HG02610 (cell line): ENCODE measurements at regions not wholly inside any gene's neighbourhood (a gene's known extent, or its start where the extent isn't known, plus 50 kb on each side); places are given as distances from the start of the nearest gene placed in this dataset.
"Not testable (repeated sequence)": the region's sequence is repeated elsewhere in the genome, so short reads cannot be mapped to it uniquely, and the experiment has no call there.

Source experiments
- ATAC-seq: cut with Tn5 transposase; IDR thresholded peaks from one replicate; pipeline ENCODE4 v1.9.1; 2021; ENCODE audit warnings: mild to moderate bottlenecking, moderate library complexity; ENCODE audit not compliant: unreplicated experiment

GRCh38 chr7:11221984-11222383 lies 248.3 kb downstream of the PHF14 start:
- no peak for ATAC-seq

DNA sequence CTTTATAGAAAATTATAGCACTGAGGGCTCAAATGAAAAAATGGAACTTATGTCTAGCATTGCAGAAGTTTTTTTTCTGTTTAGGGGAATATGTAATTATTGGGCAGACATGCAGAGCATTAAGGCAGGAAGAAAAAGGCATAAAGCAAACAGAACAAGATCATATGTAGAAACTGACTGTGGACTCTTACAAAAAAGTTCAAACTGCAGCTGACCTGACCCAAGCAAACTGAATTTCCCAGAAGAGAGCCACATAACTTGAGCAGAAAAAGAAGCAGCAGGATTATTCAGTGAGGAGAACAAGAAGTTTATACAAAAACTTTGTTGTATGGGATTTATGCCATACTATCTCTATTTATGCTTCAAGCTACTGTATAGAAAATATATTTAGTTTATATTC lies 250.9 kb downstream of the PHF14 start:
- ATAC-seq = no peak

GRCh38 chr7:11228515-11228914 lies 254.8 kb downstream of the PHF14 start:
- ATAC-seq = no peak

DNA sequence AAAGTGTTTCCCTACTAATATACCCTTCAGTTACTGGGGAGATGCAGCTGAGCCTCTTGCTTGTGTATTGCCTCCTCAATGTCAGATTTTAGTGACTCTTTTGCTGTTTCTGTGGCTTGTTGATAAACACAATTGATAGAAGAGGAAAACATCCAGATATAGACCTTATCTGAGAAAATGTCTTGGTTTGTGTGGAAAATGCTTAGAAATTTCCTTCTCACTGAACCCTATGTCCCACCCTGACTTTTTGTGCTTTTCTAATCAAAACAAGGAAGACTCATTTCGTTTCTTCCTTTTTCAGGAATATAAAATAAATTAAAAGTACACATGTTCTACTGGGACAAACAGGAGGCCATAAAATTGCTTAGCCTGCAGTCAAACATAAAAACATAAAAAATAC lies 257.5 kb downstream of the PHF14 start:
- no peak for ATAC-seq

DNA sequence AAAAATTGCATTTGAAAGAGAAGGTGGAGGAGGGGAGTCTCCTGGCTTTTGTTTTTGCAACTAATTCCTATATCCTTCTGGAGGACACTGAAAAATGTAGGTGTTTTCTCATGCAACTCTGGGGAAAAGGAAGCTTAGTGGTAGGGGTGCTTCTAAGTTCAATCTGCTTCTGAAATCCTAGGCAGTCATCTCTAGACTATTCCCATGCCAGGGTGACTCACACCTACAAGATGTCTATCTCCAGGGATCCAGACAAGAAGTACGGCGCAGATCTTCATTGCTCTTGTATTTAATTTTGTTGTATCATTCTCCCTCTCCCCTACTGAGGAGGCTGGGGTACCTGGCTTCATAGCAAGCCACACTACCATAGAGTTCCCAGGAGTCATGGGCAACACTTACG lies 258.8 kb downstream of the PHF14 start:
- no peak for ATAC-seq

DNA sequence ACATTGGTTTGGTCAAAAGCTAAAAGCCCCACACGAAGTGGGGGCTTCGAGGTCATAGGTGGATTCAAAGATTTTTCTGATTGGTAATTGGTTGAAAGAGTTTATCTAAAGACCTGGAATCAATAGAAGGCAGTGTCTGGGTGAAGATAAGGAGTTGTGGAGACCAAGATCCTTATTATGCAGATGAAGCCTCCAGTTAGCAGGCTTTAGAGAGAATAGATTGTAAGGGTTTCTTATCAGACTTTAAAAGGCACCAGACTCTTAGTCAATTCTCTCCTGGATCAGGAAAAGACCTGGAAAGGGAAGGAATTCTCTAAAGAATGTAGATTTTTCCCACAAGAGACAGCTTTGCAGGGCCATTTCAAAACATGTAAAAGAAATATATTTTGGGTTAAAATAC lies 260.2 kb downstream of the PHF14 start:
- no peak for ATAC-seq

DNA sequence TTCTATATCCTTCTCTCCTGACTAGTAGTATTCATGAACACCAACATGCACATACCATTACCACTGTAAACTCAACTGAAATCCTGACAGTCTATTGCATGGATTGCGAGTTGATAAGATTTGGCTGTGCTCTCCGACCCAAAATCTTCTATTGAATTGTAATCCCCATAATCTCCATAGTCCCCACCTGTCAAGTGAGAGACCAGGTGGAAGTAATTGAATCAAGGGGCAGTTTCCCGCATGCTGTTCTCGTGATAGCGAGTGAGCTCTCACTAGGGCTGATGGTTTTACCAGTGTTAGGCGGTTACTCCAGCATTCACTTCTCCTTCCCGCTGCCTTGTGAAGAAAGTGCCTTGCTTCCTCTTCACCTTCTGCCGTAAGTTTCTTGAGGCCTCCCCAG lies 261.8 kb downstream of the PHF14 start:
- no peak for ATAC-seq

GRCh38 chr7:11236680-11237079 lies 263.0 kb downstream of the PHF14 start:
- ATAC-seq = no peak

- no peak for ATAC-seq
Observed at GRCh38 chr7:11237742-11238141, 264.1 kb downstream of the PHF14 start.

- ATAC-seq = no peak
Observed at GRCh38 chr7:11239316-11239715, 265.6 kb downstream of the PHF14 start.

- ATAC-seq = no peak
Observed at GRCh38 chr7:11243739-11244138, 270.1 kb downstream of the PHF14 start.

- no peak for ATAC-seq
Observed at GRCh38 chr7:11244149-11244548, 270.5 kb downstream of the PHF14 start.

DNA sequence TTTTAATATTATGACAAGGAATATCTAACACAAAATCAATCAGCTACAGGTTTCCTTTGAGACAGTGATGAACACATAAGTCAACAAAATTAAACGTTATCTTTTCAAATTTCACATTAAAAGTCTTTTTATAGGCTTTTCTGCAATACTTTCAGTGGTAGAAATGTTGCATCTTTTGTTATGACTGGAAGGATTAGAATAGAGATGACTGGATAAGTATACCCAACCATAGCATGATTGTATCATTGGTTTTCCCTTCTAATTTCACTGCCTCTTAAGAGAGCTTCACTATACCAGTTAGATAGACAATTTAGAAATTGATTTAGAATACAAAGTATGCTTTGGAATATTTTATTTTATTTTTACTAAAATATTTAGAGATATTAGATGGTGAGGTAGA lies 273.9 kb downstream of the PHF14 start:
- no peak for ATAC-seq

GRCh38 chr7:11251436-11251835 lies 277.8 kb downstream of the PHF14 start:
- no peak for ATAC-seq

- ATAC-seq = no peak
Observed at GRCh38 chr7:11252011-11252607, 278.4 kb downstream of the PHF14 start.

DNA sequence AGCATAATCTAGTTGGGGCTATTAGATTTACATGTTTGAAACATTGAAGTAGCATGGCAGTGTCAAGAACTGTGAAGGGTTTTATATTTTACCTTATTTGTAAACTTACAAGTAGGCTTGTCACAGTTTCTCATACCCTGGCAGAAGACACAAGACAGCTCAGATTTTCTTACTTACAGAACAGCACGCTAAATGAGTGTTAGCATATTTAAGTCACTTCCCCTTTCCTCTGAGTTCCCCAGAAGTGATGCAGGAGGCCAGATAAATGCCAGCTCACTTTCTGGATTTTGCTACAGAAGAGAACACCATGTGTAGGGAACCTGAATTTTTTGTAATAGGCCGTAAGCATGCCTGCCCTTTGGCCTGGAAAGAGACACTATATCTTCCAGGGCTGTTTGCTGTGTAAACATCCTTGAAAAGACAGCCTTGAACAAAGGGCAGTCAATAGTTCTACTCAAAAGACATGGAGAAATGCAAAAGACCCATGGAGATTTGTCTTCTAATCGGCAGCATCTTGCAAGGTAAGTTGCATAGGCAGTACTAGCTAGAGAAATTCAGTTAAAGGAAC lies 279.1 kb downstream of the PHF14 start:
- no peak for ATAC-seq

- ATAC-seq = no peak
Observed at GRCh38 chr7:11256501-11256900, 282.8 kb downstream of the PHF14 start.

DNA sequence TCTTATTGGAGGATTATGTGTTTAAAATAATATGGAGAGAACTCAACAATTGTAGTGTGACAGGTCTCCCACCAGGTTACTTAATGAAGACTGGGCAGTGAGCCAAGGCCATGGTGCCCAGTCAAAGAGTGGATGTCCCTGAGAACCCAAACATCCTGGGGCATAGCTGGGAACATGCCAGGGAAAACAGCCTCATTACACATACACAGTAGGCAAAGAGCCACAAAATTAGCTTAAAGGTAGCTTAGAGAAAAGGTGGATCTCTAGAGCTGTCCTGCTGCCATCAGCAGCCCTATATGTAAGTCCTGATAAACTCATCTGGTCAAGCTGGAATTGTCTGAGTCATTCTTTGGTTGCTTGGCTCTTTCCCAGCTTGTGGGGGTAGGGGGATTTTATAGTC lies 287.8 kb downstream of the PHF14 start:
- ATAC-seq = no peak

- no peak for ATAC-seq
Observed at GRCh38 chr7:11266101-11266500, 292.4 kb downstream of the PHF14 start.

DNA sequence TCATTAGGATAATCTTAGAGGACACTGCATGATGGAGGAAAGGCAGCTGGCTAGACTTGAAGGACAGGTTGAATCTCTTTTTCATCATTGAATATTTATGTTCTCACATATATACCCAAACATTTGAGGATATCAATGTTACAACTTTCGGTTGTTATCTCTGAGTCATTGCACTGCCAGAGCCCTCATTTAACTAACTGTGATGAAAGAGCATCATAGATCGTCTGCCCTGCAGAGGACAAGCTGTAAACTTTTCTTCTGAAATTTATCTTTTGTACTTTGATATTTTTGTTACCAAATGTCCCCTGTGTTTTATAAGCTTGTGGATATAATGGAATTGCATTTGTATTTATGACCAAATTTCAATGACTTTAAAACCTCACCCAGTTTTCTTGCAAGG lies 298.7 kb downstream of the PHF14 start:
- no peak for ATAC-seq

DNA sequence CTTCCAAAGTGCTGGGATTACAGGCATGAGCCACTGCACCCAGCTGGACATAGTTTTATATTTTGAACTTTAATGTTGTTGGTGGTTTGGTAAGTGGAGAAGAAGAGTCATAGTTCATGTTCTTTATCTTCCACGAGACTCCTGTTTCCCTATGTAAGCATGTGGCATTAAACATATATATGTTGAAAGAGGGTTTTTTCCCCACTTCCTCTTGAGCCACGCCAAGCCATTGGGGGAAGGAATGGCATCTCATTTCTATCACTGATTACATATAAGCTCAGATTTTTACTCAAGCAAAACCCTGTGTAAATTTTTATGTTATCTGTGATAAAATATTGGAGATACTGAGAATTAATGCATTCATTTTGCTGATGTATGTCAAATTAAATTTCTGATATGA lies 300.4 kb downstream of the PHF14 start:
- ATAC-seq = no peak

GRCh38 chr7:11281953-11282352 lies 308.3 kb downstream of the PHF14 start:
- ATAC-seq = no peak

- ATAC-seq = not testable (repeated sequence)
Observed at GRCh38 chr7:11283584-11283983, 309.9 kb downstream of the PHF14 start.
